Calu3 (cell line): ENCODE measurements at regions not wholly inside any gene's neighbourhood (a gene's known extent, or its start where the extent isn't known, plus 50 kb on each side); places are given as distances from the start of the nearest gene placed in this dataset.

ENCODE experiments used
- BruUV-seq: library from RNA; stranded (reverse); fragments of 400-500 nt; replicated peaks from 2 replicates; lab custom pipeline; 2021; lab: Mats Ljungman, UMichigan
- CTCF ChIA-PET: fragments of 300-600 bp; sonication (Branson Sonifier 250); formaldehyde crosslinking; loops from one replicate; lab custom pipeline; 2022; ENCODE audit warnings: antibody characterized with exemption; lab: Charles Lee
- DNase-seq: peaks from one replicate; pipeline ENCODE4 v3.0.0; 2022
- H3K27ac Mint-ChIP-seq: one replicate; pipeline ENCODE4 v1.8.0; 2022; ENCODE audit warnings: mixed read lengths; ENCODE audit not compliant: unreplicated experiment
- H3K27me3 Mint-ChIP-seq: one replicate; pipeline ENCODE4 v1.8.0; 2022; ENCODE audit warnings: mixed read lengths; ENCODE audit not compliant: unreplicated experiment
- H3K36me3 Mint-ChIP-seq: one replicate; pipeline ENCODE4 v1.8.0; 2022; ENCODE audit warnings: mild to moderate bottlenecking, moderate library complexity, mixed read lengths; ENCODE audit not compliant: insufficient read depth, unreplicated experiment
- H3K4me1 Mint-ChIP-seq: one replicate; pipeline ENCODE4 v1.8.0; 2022; ENCODE audit warnings: mild to moderate bottlenecking, low read depth, mixed read lengths; ENCODE audit not compliant: unreplicated experiment
- H3K4me3 Mint-ChIP-seq: one replicate; pipeline ENCODE4 v1.8.0; 2022; ENCODE audit warnings: mild to moderate bottlenecking, low read depth, moderate library complexity, mixed read lengths; ENCODE audit not compliant: unreplicated experiment
- H3K9me3 Mint-ChIP-seq: one replicate; pipeline ENCODE4 v1.8.0; 2022; ENCODE audit warnings: low read depth, mixed read lengths; ENCODE audit not compliant: unreplicated experiment
- intact Hi-C: fragments of 100-400 bp; cut with micrococcal nuclease; formaldehyde crosslinking; loops from one replicate; pipeline ENCODE4 v1.10.0; 2022; ENCODE audit not compliant: unreplicated experiment
- TF ChIP-seq, protein P1 (sequence below): fragments of 200-600 bp; IDR thresholded peaks from one replicate; pipeline ENCODE4 v1.8.0; 2022; ENCODE audit warnings: antibody characterized with exemption; ENCODE audit not compliant: unreplicated experiment

DNA sequence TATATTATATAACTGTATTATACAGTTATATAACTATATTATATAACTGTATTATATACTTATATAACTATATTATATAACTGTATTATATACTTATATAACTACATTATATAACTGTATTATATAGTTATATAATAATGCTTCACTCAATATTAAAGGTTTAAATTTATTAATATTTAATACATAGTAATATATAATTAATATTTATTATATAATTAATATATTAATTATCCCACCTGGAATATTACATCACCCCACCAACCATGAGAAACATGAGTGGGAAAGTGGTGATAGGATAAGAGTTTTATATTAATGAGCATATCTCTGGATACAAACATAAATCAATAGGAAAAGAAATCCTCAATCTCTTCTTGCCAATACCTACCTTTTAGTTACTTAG, 487.1 kb upstream of the LRRTM4 start:
- H3K9me3 Mint-ChIP-seq, result peaks cover 9% of the 10 kb centered on the region

DNA sequence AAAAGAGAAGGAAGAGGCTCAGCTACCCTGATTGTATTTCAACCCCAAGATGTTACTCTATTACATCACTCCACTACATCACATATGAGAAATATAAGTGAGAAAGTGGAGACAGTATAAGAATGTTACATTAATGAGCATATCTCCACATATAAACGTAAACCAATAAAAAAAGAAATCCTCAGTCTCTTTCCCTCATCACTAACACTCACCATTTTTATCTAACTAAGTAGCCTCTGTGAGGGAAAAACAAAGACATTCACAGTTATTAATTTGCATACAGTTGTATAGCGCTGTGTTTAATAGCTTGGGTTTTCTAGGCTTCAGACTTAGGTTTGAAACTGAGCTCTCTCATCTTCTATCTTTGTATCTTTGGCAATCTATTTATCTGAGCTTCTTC, 489.1 kb upstream of the LRRTM4 start:
- TF ChIP-seq, protein P1, sequence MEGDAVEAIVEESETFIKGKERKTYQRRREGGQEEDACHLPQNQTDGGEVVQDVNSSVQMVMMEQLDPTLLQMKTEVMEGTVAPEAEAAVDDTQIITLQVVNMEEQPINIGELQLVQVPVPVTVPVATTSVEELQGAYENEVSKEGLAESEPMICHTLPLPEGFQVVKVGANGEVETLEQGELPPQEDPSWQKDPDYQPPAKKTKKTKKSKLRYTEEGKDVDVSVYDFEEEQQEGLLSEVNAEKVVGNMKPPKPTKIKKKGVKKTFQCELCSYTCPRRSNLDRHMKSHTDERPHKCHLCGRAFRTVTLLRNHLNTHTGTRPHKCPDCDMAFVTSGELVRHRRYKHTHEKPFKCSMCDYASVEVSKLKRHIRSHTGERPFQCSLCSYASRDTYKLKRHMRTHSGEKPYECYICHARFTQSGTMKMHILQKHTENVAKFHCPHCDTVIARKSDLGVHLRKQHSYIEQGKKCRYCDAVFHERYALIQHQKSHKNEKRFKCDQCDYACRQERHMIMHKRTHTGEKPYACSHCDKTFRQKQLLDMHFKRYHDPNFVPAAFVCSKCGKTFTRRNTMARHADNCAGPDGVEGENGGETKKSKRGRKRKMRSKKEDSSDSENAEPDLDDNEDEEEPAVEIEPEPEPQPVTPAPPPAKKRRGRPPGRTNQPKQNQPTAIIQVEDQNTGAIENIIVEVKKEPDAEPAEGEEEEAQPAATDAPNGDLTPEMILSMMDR, result no peak
- intact Hi-C loops, result no loop called here
- H3K36me3 Mint-ChIP-seq, result no peaks in the 10 kb centered on the region
- peaks cover 13% of the 10 kb centered on the region for H3K9me3 Mint-ChIP-seq
- CTCF ChIA-PET, result no interaction called here
- BruUV-seq, result no TSS peak
- no peaks in the 10 kb centered on the region for H3K4me1 Mint-ChIP-seq
- no peak overlapping the region for H3K4me3 Mint-ChIP-seq
- H3K27ac Mint-ChIP-seq, result no peak overlapping the region
- DNase-seq, result no peak
- H3K27me3 Mint-ChIP-seq, result no peaks in the 10 kb centered on the region

More for the DNA sequence above, 487.1 kb upstream of the LRRTM4 start:
- BruUV-seq, result no TSS peak
- H3K27me3 Mint-ChIP-seq, result no peaks in the 10 kb centered on the region
- no peak overlapping the region for H3K4me3 Mint-ChIP-seq
- CTCF ChIA-PET, result no interaction called here
- H3K4me1 Mint-ChIP-seq, result no peaks in the 10 kb centered on the region
- DNase-seq, result no peak
- TF ChIP-seq, protein P1, result no peak
- no peak overlapping the region for H3K27ac Mint-ChIP-seq
- H3K36me3 Mint-ChIP-seq, result no peaks in the 10 kb centered on the region
- intact Hi-C loops, result no loop called here

DNA sequence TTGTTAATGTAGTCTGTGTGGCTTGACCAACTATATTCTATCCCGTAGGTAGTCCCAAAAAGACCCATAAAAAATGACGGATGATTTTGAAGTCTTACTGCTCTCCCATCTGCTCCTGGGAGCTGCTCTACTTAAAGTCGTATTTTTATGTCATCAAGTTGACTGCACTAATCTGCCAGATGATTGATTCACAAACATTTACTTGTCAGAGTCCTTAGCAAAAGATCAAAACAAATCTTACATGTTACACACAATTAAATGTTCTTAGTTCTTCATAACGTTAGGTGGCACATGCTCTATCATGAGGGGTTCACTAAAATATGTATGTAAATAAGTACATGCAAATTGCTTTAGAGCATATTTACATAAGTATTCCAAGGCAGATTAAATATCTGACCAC, 498.3 kb upstream of the LRRTM4 start:
- H3K9me3 Mint-ChIP-seq, result peaks cover 12% of the 10 kb centered on the region
- no peaks in the 10 kb centered on the region for H3K4me1 Mint-ChIP-seq
- CTCF ChIA-PET, result no interaction called here
- intact Hi-C loops, result no loop called here
- BruUV-seq, result no TSS peak
- no peak overlapping the region for H3K27ac Mint-ChIP-seq
- TF ChIP-seq, protein P1, result no peak
- H3K27me3 Mint-ChIP-seq, result no peaks in the 10 kb centered on the region
- DNase-seq, result no peak
- H3K36me3 Mint-ChIP-seq, result no peaks in the 10 kb centered on the region
- H3K4me3 Mint-ChIP-seq, result no peak overlapping the region

DNA sequence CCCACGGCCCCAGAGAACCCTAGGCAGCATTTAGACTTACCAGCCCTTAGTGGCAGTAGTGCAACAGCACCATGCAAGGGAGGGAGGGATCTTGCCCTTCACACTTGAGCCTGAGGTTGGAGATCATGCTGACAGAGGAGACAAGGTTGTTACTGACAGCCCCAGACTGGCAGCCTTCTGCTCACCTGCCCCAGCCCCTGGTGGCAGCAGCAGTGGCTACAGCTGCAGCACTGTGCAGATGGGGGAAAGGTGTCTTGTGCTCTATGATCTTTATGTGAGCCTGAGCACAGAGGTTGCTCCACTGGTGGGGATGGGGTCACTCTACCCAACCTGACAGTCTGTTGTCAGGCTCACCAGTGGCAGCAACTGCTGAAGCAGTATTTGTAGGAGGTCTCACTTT, 501.2 kb upstream of the LRRTM4 start:
- CTCF ChIA-PET, result no interaction called here

More for the DNA sequence above, 501.2 kb upstream of the LRRTM4 start:
- Mint-ChIP-seq H3K4me1 (no peaks in the 10 kb centered on the region), H3K36me3 (no peaks in the 10 kb centered on the region), H3K9me3 (peaks cover 7% of the 10 kb centered on the region), H3K4me3 (no peak overlapping the region), H3K27ac (no peak overlapping the region), H3K27me3 (no peaks in the 10 kb centered on the region)
- TF ChIP-seq, protein P1, result no peak
- no peak for DNase-seq
- intact Hi-C loops, result no loop called here
- no TSS peak for BruUV-seq
